HEK293 (cell line): ENCODE measurements at regions not wholly inside any gene's neighbourhood (a gene's known extent, or its start where the extent isn't known, plus 50 kb on each side); places are given as distances from the start of the nearest gene placed in this dataset.

Experiments
- KLF9 ChIP-seq: fragments of 450-650 bp; formaldehyde crosslinking; IDR thresholded peaks from 2 replicates; pipeline ENCODE4 v1.5.1; 2016; ENCODE audit warnings: missing biosample characterization, missing genetic modification characterization, low read depth
- ZNF473 ChIP-seq: fragments of 450-650 bp; formaldehyde crosslinking; IDR thresholded peaks from 2 replicates; pipeline ENCODE4 v1.5.1; 2017; ENCODE audit warnings: missing biosample characterization, missing genetic modification characterization
- ZNF639 ChIP-seq: fragments of 450-650 bp; formaldehyde crosslinking; IDR thresholded peaks from 2 replicates; pipeline ENCODE4 v1.5.1; 2016; ENCODE audit warnings: missing biosample characterization, missing genetic modification characterization
- ZNF658 ChIP-seq: fragments of 450-650 bp; formaldehyde crosslinking; IDR thresholded peaks from 2 replicates; pipeline ENCODE4; 2016; ENCODE audit warnings: missing biosample characterization, missing genetic modification characterization

- TF ChIP-seq KLF9, result no peak
- TF ChIP-seq ZNF658 (tag by site-specific recombination), result no peak
- TF ChIP-seq ZNF639 (tag by site-specific recombination), result no peak
- no peak for TF ChIP-seq ZNF473
Measured at GRCh38 chr5:26229848-26230247, 808.5 kb downstream of the CDH9 start.
